ENCODE measurements at regions not wholly inside any gene's neighbourhood (a gene's known extent, or its start where the extent isn't known, plus 50 kb on each side); places are given as distances from the start of the nearest gene placed in this dataset.

DNA sequence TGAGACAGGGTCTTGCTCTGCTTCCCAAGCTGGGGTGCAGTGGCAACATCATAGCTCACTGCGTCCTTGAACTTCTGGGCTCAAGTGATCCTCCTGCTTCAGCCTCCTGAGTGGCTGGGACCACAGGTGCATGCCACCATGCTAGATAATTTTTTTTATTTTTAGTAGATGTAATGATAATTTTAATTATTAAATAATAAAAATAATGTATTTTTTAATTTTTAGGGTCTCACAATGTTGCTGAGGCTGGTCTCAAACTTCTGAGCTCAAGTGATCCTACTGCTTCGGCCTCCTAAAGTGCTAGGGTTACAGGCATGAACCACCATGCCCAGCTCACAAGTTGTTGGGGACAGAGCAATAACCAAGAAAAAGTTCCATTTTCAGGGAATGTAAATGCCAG lies 138.0 kb upstream of the RALGAPA2 start:
- no peak for TF ChIP-seq ZNF431 (CRISPR knock-in tag; IDR thresholded peaks at IDR 0.05; ENCODE audit: borderline replicate concordance, low read depth)
- TF ChIP-seq HNF1A (IDR thresholded peaks at IDR 0.05; ENCODE audit: low read depth), result no peak
- no peak for TF ChIP-seq HNF1A (CRISPR knock-in tag; IDR thresholded peaks at IDR 0.05; ENCODE audit: borderline replicate concordance)
- TF ChIP-seq POLR2A (IDR thresholded peaks at IDR 0.05; ENCODE audit: insufficient read depth in 1 of 2, low read depth in 2 of 2, low read length in 2 of 2), result no peak
- TF ChIP-seq PHB2 (IDR thresholded peaks at IDR 0.05; ENCODE audit: partially characterized antibody), result no peak
- no peak for TF ChIP-seq ZFP1 (CRISPR knock-in tag; IDR thresholded peaks at IDR 0.05)
- no peak for TF ChIP-seq ZNF501 (CRISPR knock-in tag; IDR thresholded peaks at IDR 0.05)
- TF ChIP-seq ZNF746 (CRISPR knock-in tag; IDR thresholded peaks at IDR 0.05), result no peak
